NCI-H748 (cell line): ENCODE measurements at regions not wholly inside any gene's neighbourhood (a gene's known extent, or its start where the extent isn't known, plus 50 kb on each side); places are given as distances from the start of the nearest gene placed in this dataset.
A peak's percentile ranks its signal among the peaks of the same experiment; 100 is the strongest.
"Not testable (repeated sequence)": the region's sequence is repeated elsewhere in the genome, so short reads cannot be mapped to it uniquely, and the experiment has no call there.

Experiments
- DNase-seq: peaks from one replicate; lab custom pipeline; 2025; ENCODE audit not compliant: unreplicated experiment; lab: John Stamatoyannopoulos, UW

DNA sequence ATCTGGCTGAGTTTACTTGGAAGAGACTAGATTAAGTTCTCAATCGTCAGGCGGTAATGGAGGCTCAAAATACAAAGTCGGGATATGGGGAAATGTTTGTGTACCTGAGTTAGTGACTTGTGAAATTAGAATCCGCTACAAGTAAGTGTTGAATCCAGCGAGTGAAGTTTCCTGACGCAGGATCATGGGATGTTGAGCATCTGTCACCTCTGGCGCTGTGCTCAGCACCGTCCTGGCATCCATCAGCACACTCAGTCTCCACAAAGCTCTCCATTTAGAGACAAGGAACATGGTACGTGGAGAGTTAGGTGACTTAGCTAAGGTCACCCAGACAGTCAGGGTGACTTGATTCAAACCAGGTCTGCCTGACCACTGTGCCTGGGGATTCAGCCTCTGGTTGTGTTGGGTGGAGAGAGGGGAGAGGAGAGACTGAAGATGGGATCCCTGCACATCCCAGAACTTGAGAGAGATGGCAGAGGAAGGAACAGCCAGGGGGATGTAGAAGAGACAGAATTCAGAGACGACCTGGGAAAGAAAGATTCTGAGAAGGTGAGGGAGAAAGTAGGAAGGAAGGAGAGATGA lies 251.2 kb downstream of the ACKR3 start:
- no peak for DNase-seq

DNA sequence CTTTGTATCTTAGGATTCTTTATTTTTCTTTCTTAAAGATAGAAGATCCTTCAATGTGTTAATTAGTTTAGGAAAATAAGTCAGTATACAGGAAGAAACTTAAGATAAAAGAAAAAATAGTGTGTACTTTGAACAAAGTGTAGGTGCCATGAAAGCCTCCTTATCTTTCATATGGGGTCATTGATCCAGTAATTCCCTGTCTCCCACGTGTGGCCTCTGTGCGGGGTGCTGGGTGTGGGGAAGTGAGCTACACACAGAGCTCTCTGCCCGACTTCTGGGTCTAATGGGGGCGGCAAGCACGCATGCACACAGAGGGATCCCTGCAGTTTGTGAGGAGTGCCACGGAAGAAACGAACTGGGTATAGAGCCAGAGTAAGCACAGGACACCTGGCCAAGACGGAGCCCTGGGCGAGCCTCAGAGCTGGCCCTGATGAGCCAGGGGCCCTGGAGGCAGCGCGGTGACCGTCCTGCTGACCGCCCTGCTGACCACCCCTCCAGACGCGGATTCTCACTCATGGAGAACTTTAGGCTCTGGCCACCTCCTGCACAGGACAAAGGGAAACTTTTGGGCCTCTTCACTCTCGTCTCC lies 253.5 kb downstream of the ACKR3 start:
- DNase-seq: no peak

DNA sequence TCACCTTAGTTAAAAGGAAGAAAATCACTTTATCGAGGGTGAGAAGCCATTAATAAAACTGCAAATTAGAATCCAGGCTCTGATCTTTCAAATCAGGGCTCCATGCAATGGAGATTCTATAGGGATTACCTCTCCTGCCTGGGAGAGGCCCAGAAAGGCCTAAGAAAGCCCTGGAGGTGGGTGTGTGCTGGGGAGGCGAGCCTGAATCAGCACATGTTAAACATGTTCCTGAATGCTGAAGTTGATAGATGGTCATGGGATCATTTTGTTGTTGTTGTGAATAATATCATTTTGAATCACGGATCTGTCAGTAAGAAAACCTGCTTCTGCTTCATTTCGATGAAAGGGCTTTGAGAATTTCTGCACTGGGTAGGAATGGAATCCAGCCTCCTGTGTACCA lies 254.3 kb downstream of the ACKR3 start:
- peak; percentile 18 for DNase-seq

DNA sequence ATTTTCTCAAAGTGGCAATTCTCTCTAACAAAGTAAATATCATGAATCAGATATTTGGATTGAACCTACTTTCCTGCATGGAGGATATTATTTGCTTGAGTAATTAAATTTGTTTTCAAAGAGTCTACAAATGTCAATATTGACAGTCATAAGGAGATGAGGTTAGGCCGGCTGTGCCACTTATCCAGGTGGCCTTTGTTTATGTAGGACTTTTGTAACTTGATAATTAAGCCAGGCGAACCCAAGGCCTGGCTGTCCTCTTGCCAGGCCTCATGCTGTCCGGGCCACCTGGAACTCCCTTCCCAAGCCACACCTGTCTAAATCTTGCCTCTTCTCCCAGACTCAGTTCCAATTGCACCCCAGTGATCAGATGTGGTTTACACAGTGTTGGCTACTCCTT lies 255.2 kb downstream of the ACKR3 start:
- DNase-seq: peak; percentile 98

DNA sequence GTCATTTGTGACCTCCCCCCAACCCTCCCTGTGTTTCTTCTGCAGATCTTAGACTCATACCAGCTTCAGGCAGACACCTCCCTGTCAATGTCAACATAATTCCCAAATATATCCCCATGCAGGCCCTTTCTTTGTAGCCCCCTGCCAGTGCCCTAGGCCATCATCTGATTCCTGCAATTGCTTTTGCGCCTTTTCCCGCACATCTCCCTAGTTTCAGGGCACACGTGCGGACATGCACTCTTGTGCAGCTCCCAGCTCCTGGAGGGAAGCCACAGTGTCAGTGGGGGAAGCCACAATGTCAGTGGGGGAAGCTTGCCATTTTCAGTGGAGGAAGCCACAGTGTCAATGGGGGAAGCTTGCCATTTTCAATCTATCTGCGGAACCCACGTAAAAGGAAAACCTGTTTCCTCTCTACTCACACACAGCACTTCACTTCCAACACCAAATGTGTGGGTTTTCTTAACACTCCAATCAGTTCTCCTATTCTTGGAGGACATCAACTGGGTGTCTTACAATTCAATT lies 256.4 kb downstream of the ACKR3 start:
- peak; percentile 34 for DNase-seq

DNA sequence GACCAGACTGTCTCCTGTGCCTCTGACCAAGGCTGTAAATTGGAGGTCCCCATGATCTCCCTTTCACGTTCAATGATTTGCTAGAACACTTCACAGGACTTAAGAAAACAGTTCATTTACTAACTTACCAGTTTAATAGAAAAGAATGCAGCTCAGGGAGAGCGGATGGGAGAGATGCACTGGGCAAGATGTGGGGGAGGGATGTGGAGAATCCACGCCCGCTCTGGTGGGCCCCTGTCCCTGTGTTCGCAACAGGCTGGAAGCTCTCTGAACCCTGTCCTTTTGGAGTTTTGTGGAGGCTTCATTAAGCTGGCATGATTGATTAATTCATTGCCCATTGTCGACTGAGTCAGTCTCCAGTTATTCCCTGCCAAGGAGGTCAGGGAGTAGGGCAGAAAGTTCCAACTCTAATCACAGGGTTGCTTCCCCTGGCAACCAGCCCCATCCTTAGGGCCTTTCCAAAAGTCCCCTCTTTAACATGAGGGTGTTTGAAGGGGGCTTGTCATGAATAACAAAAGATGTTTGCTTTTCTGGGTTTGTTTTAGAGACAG lies 257.1 kb downstream of the ACKR3 start:
- no peak for DNase-seq

DNA sequence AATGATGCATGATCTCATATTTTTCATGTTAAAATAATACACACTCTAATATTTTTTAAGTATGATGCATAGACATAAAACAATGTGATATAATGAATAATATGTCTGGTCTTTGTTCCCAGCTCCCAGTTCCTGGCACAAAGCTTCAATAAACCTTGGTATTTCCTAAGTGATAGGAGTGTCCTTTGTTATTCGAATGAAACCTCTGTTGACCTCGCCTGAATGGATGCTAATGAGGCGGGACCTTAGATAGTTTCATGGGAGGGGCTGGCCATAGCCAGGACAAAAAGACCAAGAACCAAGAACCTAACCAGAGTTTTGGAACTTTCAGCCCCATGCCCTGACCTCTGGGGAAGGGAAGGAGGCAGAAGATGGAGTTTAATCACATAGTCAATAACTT lies 257.7 kb upstream of the COPS8 start:
- DNase-seq: peak; percentile 34

DNA sequence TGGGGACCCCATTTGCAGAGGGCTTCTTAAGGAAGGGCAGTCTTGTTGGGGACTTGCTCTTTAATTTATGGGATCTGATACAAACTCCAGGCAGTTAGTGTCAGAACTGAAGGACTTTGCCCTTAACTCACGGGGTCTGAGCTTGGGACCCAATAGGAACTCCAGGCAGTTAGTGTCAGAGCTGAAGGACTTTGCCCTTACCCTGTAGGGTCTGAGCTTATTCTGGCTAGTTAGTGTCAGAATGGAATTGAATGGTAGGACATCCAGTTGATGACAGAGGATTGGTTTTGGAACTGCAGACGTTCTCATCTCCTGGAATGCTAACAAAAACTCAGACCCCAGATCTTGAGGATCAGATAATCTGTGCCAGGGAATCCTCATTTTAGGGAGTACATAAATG lies 256.9 kb upstream of the COPS8 start:
- no peak for DNase-seq

DNA sequence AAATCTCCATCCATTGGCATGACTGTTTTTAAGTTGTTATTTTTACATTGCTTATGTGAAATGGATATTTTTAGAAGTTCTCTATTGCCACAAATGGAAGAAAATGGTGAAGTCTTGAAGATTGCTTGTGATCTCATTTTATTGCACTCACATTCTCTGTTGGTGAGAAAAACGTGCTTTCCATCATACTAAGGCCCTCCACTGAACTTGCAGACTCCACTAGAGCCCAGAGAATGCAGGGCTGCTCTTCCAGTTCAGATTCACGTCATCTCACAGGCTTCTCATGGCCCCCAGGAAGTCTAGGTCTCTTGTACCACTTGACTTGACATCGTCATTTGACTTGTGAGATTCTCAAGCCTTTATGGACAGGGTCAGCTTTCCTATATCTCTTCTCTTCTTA lies 254.8 kb upstream of the COPS8 start:
- DNase-seq: no peak

DNA sequence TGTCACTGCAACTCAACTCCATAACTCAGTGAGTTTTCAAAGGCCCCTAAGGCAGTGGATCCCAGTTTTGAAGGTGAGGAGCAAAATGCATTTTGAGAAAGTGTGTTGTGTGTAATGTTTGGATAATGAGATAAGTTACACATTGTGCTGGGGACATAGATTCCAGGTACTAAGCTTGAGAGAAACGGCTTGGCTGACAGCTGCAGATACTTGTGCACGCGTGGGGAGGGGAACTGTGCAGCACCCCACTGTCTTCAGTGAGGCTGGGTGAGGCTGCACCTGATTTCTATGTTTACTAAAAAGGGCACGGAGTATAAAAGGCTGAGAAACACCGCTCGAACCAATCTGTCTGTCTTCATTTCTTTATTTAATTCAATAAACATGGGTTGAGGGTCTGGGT lies 254.0 kb upstream of the COPS8 start:
- DNase-seq: no peak

DNA sequence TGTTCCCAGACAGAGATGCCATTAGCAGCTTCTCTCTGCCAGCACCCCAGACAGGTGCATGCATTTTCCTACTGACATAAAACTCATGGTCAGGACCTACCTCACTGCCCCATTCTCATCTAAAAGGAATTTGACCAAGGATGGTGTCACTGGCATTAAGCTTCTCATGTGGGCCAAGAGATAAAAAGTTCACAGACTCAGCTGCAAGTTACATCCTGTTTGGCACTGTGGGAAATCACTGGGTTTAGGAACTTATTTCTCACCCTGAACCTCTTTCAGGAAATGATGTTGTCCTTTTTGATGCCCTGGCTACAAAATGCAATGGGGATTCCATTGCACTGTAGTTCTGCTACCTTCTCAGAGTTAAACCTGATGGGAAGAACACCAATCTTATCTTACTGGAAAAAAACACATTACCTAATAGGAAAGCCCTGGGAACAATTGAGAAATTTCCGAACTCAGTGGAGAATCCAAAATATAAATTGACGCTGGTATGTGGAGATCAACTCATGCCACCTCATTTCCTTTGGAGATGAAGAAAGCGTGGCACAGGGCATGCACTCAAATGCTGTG lies 252.1 kb upstream of the COPS8 start:
- no peak for DNase-seq

DNA sequence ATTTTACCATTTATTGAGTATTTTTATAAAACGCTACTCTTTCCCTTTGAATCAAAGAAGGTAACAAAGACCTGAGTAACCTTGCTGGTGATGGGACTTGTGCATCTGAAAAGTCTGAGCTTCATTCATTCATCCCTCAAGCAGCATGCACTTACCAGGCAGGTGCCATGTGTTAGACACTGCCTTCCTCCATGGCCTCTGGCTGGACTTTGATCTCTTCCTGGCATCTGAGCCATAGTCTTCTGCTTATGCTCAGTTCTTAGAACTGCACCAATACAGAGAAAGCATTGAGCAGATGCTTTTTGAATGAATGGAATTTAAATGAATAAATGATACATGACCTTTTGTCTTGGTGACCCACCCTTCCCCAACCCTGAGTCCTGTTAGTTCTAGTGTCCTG lies 251.4 kb upstream of the COPS8 start:
- no peak for DNase-seq

DNA sequence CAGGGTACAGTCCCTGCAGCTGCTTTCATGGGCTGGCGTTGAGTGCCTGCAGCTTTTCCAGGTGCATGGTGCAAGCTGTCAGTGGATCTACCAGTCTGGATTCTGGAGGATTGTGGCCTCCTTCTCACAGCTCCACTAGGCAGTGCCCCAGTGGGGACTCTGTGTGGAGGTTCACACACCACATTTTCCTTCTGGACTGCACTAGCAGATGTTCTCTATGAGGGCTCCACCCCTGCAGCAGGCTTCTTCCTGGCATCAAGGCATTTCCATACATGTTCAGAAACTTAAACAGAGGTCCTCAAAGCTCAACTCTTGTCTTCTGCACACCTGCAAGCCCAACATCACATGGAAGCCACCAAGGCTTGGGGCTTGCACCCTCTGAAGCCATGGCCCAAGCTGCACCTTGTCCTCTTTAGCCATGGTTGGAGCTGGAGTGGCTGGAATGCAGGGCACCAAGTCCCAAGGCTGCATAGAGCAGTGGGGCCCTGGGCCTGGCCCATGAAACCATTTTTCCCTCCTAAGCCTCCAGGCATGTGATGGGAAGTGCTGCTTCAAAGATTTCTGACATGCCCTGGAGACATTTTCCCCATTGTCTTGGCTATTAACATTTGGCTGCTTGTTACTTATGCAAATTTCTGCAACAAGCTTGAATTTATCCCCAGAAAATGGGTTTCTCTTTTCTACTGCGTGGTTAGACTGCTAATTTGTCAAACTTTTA lies 250.2 kb upstream of the COPS8 start:
- no peak for DNase-seq

DNA sequence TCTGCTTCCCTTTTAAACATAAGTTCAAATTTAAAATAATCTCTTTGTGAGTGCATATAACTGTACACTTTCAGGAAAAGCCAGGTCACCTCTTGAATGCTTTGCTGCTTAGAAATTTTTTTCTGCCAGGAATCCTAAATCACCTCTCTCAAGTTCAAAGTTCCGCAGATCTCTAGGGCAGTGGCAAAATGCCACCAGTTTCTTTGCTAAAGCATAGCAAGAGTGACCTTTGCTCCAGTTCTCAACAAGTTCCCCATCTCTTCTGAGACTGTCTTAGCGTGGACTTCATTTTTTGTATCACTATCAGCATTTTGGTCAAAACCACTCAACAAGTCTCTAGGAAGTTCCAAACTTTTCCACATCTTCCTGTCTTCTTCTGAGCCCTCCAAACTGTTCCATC lies 249.7 kb upstream of the COPS8 start:
- not testable (repeated sequence) for DNase-seq

DNA sequence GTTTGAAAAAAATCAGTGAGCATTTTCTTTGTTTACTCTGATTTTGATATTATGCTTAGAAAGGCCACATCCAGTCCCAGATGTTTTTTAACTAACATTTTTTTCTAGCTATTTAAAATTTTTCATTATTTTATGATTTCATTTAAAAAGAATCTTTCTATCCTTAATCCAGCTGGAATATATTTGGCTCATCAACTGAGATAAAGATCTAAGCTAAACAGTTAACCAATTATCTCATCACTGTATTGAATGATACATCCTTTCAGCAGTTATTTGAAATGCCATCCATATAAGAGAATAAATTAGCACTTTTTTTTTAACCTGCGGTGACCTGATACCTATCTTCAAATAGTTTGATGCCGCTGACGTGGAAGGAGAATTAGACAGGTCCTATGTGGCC lies 245.5 kb upstream of the COPS8 start:
- no peak for DNase-seq

DNA sequence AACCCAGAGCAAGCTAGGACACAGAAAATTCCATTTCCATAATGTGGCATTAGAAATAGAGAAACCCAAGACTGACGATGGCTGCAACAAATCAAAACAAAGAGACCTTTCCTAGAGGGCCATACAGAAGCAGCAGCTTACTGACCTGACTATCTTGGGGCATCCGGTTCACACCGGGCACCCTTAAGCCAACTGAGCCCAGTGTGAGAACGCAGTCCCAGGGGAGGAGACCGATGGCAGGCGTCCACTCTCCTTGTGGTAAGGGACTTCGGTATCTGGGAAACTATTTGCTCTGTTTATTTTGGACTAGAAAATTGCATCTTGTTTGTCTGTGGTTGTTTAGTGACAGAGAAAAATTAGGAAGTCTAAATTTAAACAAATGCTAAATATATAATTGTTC lies 244.8 kb upstream of the COPS8 start:
- DNase-seq: no peak

DNA sequence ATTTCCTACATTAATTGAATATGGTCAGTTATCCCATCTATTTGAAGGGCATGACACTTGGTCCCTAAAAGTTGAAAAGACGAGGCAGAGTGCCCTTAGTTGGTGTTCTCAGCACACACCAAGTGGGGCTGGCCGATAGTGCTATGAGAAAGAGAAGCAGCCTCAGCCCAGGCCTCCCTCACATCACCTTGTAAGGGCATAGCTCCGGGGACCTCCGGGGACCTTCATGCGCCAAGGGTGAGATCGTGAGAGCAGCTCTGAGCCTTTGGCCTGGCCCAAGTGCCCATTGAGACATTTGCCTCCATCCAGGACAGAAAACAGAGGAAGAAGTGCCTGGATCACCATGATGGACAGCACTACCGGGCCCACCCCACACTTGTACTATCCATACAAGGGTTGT lies 244.3 kb upstream of the COPS8 start:
- no peak for DNase-seq

DNA sequence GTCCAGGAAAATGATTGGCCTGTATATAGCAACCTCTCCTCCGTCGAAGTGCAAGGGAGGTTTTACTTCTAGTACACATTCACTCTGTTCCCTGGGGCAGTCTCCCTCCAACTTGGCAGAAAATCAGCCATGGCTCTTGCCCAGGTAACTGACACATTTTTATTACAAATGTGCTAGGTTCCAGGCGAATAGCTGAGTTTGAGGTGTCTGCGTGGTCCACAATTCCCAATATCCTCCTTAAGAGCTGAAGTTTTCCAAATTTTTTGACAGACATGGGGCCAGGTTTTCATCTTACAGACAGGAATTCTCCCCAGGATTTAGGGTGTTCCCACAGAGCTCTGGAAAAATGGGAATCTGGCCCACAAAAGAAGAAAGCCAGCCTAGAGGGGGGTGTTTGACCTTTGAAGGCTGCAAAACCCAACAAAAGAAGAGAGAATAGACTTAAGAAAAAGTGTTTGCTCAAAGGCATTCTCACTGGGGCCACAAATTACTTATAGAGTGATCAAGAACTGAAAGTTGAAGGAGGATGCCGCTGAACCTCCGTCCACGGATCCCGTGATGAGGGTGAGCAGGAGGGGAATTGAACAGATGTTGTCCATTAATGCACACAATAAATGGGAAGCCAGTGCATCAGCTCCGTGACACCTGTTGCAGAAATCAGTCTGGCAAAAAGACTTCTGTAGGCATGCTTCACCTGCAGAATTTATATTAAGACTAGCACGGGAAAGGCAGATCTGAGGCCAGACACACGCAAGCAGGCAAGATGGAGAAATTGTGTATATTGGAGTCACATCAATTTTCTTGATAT lies 242.3 kb upstream of the COPS8 start:
- no peak for DNase-seq

DNA sequence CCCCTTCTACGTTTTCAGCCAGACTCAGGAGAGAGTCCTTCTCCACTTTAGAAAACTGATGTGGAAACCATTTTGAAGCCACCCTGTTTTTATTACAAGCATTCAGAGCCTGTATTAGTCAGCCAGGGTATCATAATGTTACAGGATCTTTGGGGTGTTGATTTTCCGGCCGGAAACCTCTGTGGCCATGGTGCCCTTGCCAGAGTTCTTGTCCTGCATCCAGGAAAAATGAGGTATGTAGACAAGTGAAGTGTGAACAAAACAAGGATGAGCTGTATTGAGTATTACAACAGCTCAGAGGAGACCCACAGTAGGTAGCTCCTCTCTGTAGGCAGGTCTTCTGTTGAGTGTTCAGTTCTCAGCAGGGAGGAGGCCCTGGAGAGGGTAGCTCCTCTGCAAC lies 241.0 kb upstream of the COPS8 start:
- DNase-seq: no peak

DNA sequence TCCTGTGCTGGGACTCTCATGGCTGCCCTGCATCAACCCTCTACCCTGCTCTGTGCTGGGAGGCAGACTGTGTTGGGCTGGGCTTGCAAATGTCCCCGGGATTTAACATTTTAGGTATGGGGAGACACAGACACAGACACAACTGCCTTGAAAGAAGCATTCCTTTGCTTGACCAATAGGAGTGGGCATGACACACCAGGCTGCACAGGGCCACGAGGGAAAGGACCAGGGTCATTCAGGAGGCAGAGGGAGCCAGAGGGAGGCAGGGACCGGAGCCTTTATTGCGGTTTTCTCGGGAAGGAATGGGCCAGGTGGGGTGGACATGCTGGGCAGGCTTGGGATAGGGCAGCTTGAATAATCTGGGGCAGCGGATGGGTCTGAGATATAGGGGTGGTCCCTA lies 238.7 kb upstream of the COPS8 start:
- DNase-seq: no peak
